HEK293 (cell line): ENCODE measurements at regions not wholly inside any gene's neighbourhood (a gene's known extent, or its start where the extent isn't known, plus 50 kb on each side); places are given as distances from the start of the nearest gene placed in this dataset.
"Not testable (repeated sequence)": the region's sequence is repeated elsewhere in the genome, so short reads cannot be mapped to it uniquely, and the experiment has no call there.

Source experiments
- CTCF ChIA-PET: fragments of 350-600 bp; formaldehyde crosslinking; extraction: SDS; loops from one replicate; lab custom pipeline; 2021; ENCODE audit warnings: antibody characterized with exemption; lab: Yijun Ruan, JAX
- POLR2A ChIA-PET: fragments of 300-600 bp; formaldehyde crosslinking; extraction: SDS; loops from one replicate; lab custom pipeline; 2020; ENCODE audit warnings: antibody characterized with exemption, inconsistent platforms; lab: Yijun Ruan, JAX
- H3K27ac ChIP-seq: fragments of 200-500 bp; sonication (Bioruptor generic); 2 replicates; pipeline ENCODE4 v1.5.1; 2014; ENCODE audit warnings: low read depth, low read length, control low read depth, inconsistent platforms; ENCODE audit errors: extremely low read depth
- H3K36me3 ChIP-seq, 2 experiments: fragments of 200-500 bp in 1 of 2; sonication (Bioruptor generic) in 1 of 2; 1 replicate in 1 of 2; 2 replicates in 1 of 2; pipeline ENCODE4 v1.5.1; 2014 to 2017; ENCODE audit warnings: inconsistent platforms in 2 of 2, low read length in 2 of 2; ENCODE audit not compliant: control insufficient read depth in 2 of 2, insufficient read depth in 1 of 2
- H3K4me1 ChIP-seq: fragments of 200-500 bp; sonication (Bioruptor generic); 2 replicates; pipeline ENCODE4 v1.5.1; 2014; ENCODE audit warnings: mild to moderate bottlenecking, low read length, inconsistent platforms; ENCODE audit not compliant: control insufficient read depth, insufficient read depth
- H3K4me3 ChIP-seq: 2 replicates; pipeline ENCODE4 v1.5.1; 2011; ENCODE audit warnings: low read depth, mild to moderate bottlenecking, control low read depth, low read length, moderate library complexity
- H3K9me3 ChIP-seq: fragments of 200-500 bp; sonication (Bioruptor generic); 2 replicates; pipeline ENCODE4 v1.5.1; 2014; ENCODE audit warnings: low read depth, low read length, inconsistent platforms; ENCODE audit not compliant: control insufficient read depth, insufficient read depth
- HOXC10 ChIP-seq: sonication (generic); formaldehyde crosslinking; IDR thresholded peaks from 2 replicates; pipeline ENCODE4 v1.8.1; 2023; ENCODE audit warnings: mild to moderate bottlenecking, missing genetic modification reagents
- KLF17 ChIP-seq: fragments of 450-650 bp; formaldehyde crosslinking; IDR thresholded peaks from 2 replicates; pipeline ENCODE4 v1.5.1; 2016; ENCODE audit warnings: missing biosample characterization, missing genetic modification characterization
- PRDM1 ChIP-seq: fragments of 450-650 bp; formaldehyde crosslinking; IDR thresholded peaks from 2 replicates; pipeline ENCODE4; 2016; ENCODE audit warnings: missing biosample characterization, missing genetic modification characterization
- ZBTB21 ChIP-seq: fragments of 450-650 bp; formaldehyde crosslinking; IDR thresholded peaks from 2 replicates; pipeline ENCODE4 v1.5.1; 2017; ENCODE audit warnings: missing biosample characterization, missing genetic modification characterization
- ZNF133 ChIP-seq: fragments of 450-650 bp; formaldehyde crosslinking; IDR thresholded peaks from 2 replicates; pipeline ENCODE4 v1.5.1; 2016; ENCODE audit warnings: missing biosample characterization, missing genetic modification characterization
- ZNF169 ChIP-seq: fragments of 450-650 bp; formaldehyde crosslinking; IDR thresholded peaks from 2 replicates; pipeline ENCODE4 v1.5.1; 2016; ENCODE audit warnings: missing biosample characterization, missing genetic modification characterization
- ZNF26 ChIP-seq: fragments of 450-650 bp; formaldehyde crosslinking; IDR thresholded peaks from 2 replicates; pipeline ENCODE4 v1.5.1; 2016; ENCODE audit warnings: missing biosample characterization, missing genetic modification characterization
- ZNF266 ChIP-seq: fragments of 450-650 bp; formaldehyde crosslinking; IDR thresholded peaks from 2 replicates; pipeline ENCODE4 v1.5.1; 2016; ENCODE audit warnings: missing biosample characterization, missing genetic modification characterization, low read depth
- ZNF274 ChIP-seq, 2 experiments: fragments of 200-500 bp in 1 of 2; fragments of 450-650 bp in 1 of 2; sonication (Bioruptor generic) in 1 of 2; formaldehyde crosslinking in 1 of 2; IDR thresholded peaks; 2 replicates each; pipeline versions ENCODE4 v1.5.1 to v1.6.1; 2014 to 2016; ENCODE audit warnings: borderline replicate concordance in 1 of 2, inconsistent platforms in 1 of 2, low read length in 1 of 2, missing biosample characterization in 1 of 2, missing genetic modification characterization in 1 of 2
- ZNF324 ChIP-seq: fragments of 450-650 bp; formaldehyde crosslinking; IDR thresholded peaks from 2 replicates; pipeline ENCODE4 v1.5.1; 2016; ENCODE audit warnings: missing biosample characterization, missing genetic modification characterization
- ZNF488 ChIP-seq: fragments of 450-650 bp; formaldehyde crosslinking; IDR thresholded peaks from 2 replicates; pipeline ENCODE4 v1.5.1; 2016; ENCODE audit warnings: missing biosample characterization, missing genetic modification characterization
- ZNF549 ChIP-seq: fragments of 450-650 bp; IDR thresholded peaks from 2 replicates; pipeline ENCODE4 v1.5.1; 2018; ENCODE audit warnings: missing biosample characterization, missing genetic modification characterization, mild to moderate bottlenecking, inconsistent platforms, moderate library complexity
- ZNF623 ChIP-seq: fragments of 450-650 bp; formaldehyde crosslinking; IDR thresholded peaks from 2 replicates; pipeline ENCODE4 v1.5.1; 2016; ENCODE audit warnings: missing biosample characterization, missing genetic modification characterization
- ZNF654 ChIP-seq: fragments of 450-650 bp; formaldehyde crosslinking; IDR thresholded peaks from 2 replicates; pipeline ENCODE4 v1.5.1; 2016; ENCODE audit warnings: low read depth, missing biosample characterization, missing genetic modification characterization
- ZNF707 ChIP-seq: fragments of 450-650 bp; formaldehyde crosslinking; IDR thresholded peaks from 2 replicates; pipeline ENCODE4 v1.5.1; 2016; ENCODE audit warnings: missing biosample characterization, missing genetic modification characterization
- ZNF76 ChIP-seq: fragments of 450-650 bp; formaldehyde crosslinking; IDR thresholded peaks from 2 replicates; pipeline ENCODE4; 2016; ENCODE audit warnings: low read depth, missing biosample characterization, missing genetic modification characterization, borderline replicate concordance
- ZNF837 ChIP-seq: fragments of 450-650 bp; formaldehyde crosslinking; IDR thresholded peaks from 2 replicates; pipeline ENCODE4 v1.5.1; 2016; ENCODE audit warnings: missing biosample characterization, missing genetic modification characterization
- ZXDB ChIP-seq: fragments of 450-650 bp; formaldehyde crosslinking; IDR thresholded peaks from 2 replicates; pipeline ENCODE4 v1.5.1; 2016; ENCODE audit warnings: missing biosample characterization, missing genetic modification characterization

GRCh38 chr20:22523128-22523498 lies 61.3 kb downstream of the FOXA2 start:
- POLR2A ChIA-PET = no interaction called here

DNA sequence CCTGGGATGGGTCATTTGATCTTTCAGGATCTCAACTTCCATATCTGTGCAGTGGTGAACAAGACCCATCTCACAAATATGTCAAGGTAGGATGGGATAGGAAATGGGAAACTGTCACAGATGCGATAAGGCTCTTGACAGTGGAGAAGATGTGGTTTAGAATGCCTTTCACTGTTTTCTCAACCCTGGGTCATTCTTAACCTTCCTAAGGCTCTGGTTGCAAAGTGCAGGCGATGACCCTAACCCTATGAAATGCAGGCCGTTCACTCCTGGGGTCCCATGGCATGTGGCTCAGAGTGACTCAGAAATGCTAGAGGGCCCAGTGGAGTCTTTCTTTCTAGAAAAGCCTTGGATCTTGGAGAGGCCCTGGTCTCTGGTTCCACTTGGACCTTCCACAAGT lies 61.7 kb downstream of the FOXA2 start:
- ChIA-PET POLR2A (no interaction called here), CTCF (no interaction called here)
- Histone ChIP-seq H3K4me1 (no peaks in the 10 kb centered on the region), H3K27ac (no peak overlapping the region), H3K36me3 (no peaks in the 10 kb centered on the region), H3K4me3 (no peak overlapping the region), H3K9me3 (no peaks in the 10 kb centered on the region)
- TF ChIP-seq ZBTB21 (no peak), ZNF324 (no peak), ZNF488 (tag by site-specific recombination) (no peak), ZNF266 (tag by site-specific recombination) (no peak), ZNF654 (tag by site-specific recombination) (no peak), ZNF133 (no peak)

More at GRCh38 chr20:22523128-22523498, 61.3 kb downstream of the FOXA2 start:
- H3K36me3 ChIP-seq = no peaks in the 10 kb centered on the region
- TF ChIP-seq ZNF707 = no peak
- TF ChIP-seq ZNF26 (tag by site-specific recombination) = no peak
- TF ChIP-seq HOXC10 = no peak
- TF ChIP-seq PRDM1 = no peak
- TF ChIP-seq ZNF76 (tag by site-specific recombination) = no peak
- TF ChIP-seq ZNF169 (tag by site-specific recombination) = no peak
- TF ChIP-seq ZNF623 (tag by site-specific recombination) = no peak
- no peak for TF ChIP-seq ZNF549 (tag by site-specific recombination)
- TF ChIP-seq ZNF837 (tag by site-specific recombination) = no peak
- no peak for TF ChIP-seq ZXDB (tag by site-specific recombination)
- no peak overlapping the region for H3K27ac ChIP-seq
- no peaks in the 10 kb centered on the region for H3K9me3 ChIP-seq
- H3K4me1 ChIP-seq = no peaks in the 10 kb centered on the region
- H3K4me3 ChIP-seq = no peak overlapping the region
- CTCF ChIA-PET = no interaction called here

DNA sequence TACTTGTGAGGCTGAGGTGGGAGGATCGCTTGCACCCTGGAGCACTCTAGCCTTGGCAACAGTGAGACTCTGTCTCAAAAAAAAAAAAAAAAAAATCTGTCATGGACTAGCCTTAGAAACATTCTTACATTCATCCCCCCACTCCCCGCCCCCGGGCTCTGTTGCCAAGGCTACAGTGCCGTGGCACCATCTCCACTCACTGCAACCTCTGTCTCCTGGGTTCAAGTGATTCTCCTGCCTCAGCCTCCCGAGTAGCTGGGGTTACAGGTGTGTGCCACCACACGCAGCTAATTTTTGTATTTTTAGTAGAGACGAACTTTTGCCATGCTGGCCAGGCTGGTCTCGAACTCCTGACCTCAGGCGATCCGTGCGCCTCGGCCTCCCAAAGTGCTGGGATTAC lies 62.4 kb downstream of the FOXA2 start:
- H3K4me3 ChIP-seq, POLR2A ChIA-PET, CTCF ChIA-PET: not testable (repeated sequence)

GRCh38 chr20:22520381-22520780 lies 64.0 kb downstream of the FOXA2 start:
- ChIA-PET CTCF (no interaction called here), POLR2A (no interaction called here)
- H3K27ac ChIP-seq = no peak overlapping the region
- no peak overlapping the region for H3K4me3 ChIP-seq
- H3K4me1 ChIP-seq = no peaks in the 10 kb centered on the region
- TF ChIP-seq ZNF274 (IDR thresholded peaks at IDR 0.05; ENCODE audit: low read length) (no peak), ZNF274 (tag by site-specific recombination; IDR thresholded peaks at IDR 0.05; ENCODE audit: borderline replicate concordance) (peak; percentile 70; the same call in 1 of the 2 replicates), KLF17 (tag by site-specific recombination) (no peak)
- no peaks in the 10 kb centered on the region for H3K9me3 ChIP-seq
- H3K36me3 ChIP-seq = no peaks in the 10 kb centered on the region

More for the DNA sequence above, 62.4 kb downstream of the FOXA2 start:
- not testable (repeated sequence) for H3K9me3 ChIP-seq, H3K36me3 ChIP-seq, H3K27ac ChIP-seq, H3K4me1 ChIP-seq
